Gastrocnemius medialis (tissue), 4 donors: ENCODE measurements at regions not wholly inside any gene's neighbourhood (a gene's known extent, or its start where the extent isn't known, plus 50 kb on each side); places are given as distances from the start of the nearest gene placed in this dataset.

Source experiments
- ATAC-seq, 2 donors: fragments of 150-250 bp; one replicate each; pipeline ENCODE4 v1.9.1; 2016
- DNase-seq, 2 donors: peaks; one replicate each; pipeline ENCODE4 v3.0.0-alpha.2; 2019
- H3K27ac ChIP-seq, 4 donors: fragments of 200-600 bp; sonication (generic); 1 replicate in 1 of 4; 2 replicates in 3 of 4; pipeline ENCODE4 v1.5.1; 2016 to 2018; ENCODE audit warnings: mild to moderate bottlenecking in 2 of 4, moderate library complexity in 1 of 4
- H3K27me3 ChIP-seq, 3 donors: fragments of 200-600 bp; sonication (generic) in 2 of 3; 1 replicate in 1 of 3; 2 replicates in 2 of 3; pipeline versions ENCODE4 v1.5.1 to v1.6.0; 2016 to 2019; ENCODE audit warnings: mild to moderate bottlenecking in 1 of 3, moderate library complexity in 1 of 3
- H3K36me3 ChIP-seq, 2 donors: fragments of 200-600 bp; sonication (generic) in 1 of 2; one replicate each; pipeline ENCODE4 v1.5.1; 2017 to 2018
- H3K4me1 ChIP-seq, 2 donors: fragments of 200-600 bp; sonication (generic) in 1 of 2; one replicate each; pipeline ENCODE4 v1.5.1; 2016 to 2017; ENCODE audit warnings: mild to moderate bottlenecking in 2 of 2
- H3K4me3 ChIP-seq, 4 donors: fragments of 200-600 bp; sonication (generic) in 3 of 4; 1 replicate in 1 of 4; 2 replicates in 3 of 4; pipeline ENCODE4 v1.5.1; 2016 to 2019; ENCODE audit warnings: mild to moderate bottlenecking in 2 of 4
- H3K9me3 ChIP-seq, 3 donors: fragments of 200-600 bp; sonication (generic) in 2 of 3; 1 replicate in 1 of 3; 2 replicates in 2 of 3; pipeline ENCODE4 v1.5.1; 2016 to 2019
- CTCF ChIP-seq, 5 experiments: fragments of 450-650 bp in 3 of 5; fragments of 200-600 bp in 2 of 5; sonication (generic) in 2 of 5; IDR thresholded peaks in 4 of 5; conservative IDR thresholded peaks in 1 of 5; 1 replicate in 4 of 5; 2 replicates in 1 of 5; pipeline ENCODE4 v1.5.1; 2016 to 2019; ENCODE audit warnings: antibody characterized with exemption in 5 of 5, mild to moderate bottlenecking in 3 of 5, moderate library complexity in 3 of 5
- POLR2A ChIP-seq, 2 donors: fragments of 450-650 bp; IDR thresholded peaks; one replicate each; pipeline ENCODE4 v1.6.1; 2017; ENCODE audit warnings: antibody characterized with exemption in 2 of 2, mild to moderate bottlenecking in 2 of 2, moderate library complexity in 2 of 2
- in situ Hi-C, 4 donors: fragments of 200-750 bp; cut with MboI; loops; one replicate each; pipeline versions ENCODE4 v1.15.0 to v1.8.0; 2017; ENCODE audit warnings: low sequenced_read_pairs in 4 of 4
- intact Hi-C: fragments of 100-400 bp; cut with DNase I; formaldehyde crosslinking; loops from one replicate; pipeline ENCODE4 v1.15.1; 2023; ENCODE audit warnings: low total_unique reads

- Histone ChIP-seq H3K4me3 (no peak overlapping the region), H3K4me1 (no peaks in the 10 kb centered on the region), H3K27ac (no peak overlapping the region), H3K36me3 (no peaks in the 10 kb centered on the region), H3K27me3 (no peaks in the 10 kb centered on the region), H3K9me3 (no peaks in the 10 kb centered on the region)
- intact Hi-C loops = no loop called here
- ATAC-seq (no peak), DNase-seq (no peak)
- TF ChIP-seq POLR2A (IDR thresholded peaks at IDR 0.05) (no peak), CTCF (IDR thresholded peaks at IDR 0.05 in 4 of 5, conservative IDR thresholded peaks at IDR 0.05 in 1 of 5) (no peak)
- in situ Hi-C loops = no loop called here
These were observed 58.9 kb upstream of the MIER3 start for GRCh38 chr5:57010786-57011185.

GRCh38 chr5:57012511-57012910 lies 60.6 kb upstream of the MIER3 start:
- no peak for DNase-seq
- no peak for ATAC-seq
- H3K4me3 ChIP-seq = no peak overlapping the region
- H3K36me3 ChIP-seq = no peaks in the 10 kb centered on the region
- H3K27me3 ChIP-seq = no peaks in the 10 kb centered on the region
- in situ Hi-C loops = no loop called here
- no peak overlapping the region for H3K27ac ChIP-seq
- H3K9me3 ChIP-seq = no peaks in the 10 kb centered on the region
- intact Hi-C loops = no loop called here
- no peaks in the 10 kb centered on the region for H3K4me1 ChIP-seq
- TF ChIP-seq CTCF (IDR thresholded peaks at IDR 0.05 in 4 of 5, conservative IDR thresholded peaks at IDR 0.05 in 1 of 5) = no peak
- TF ChIP-seq POLR2A (IDR thresholded peaks at IDR 0.05) = no peak

GRCh38 chr5:57025961-57026360 lies 74.0 kb upstream of the MIER3 start:
- ATAC-seq = no peak
- no peak for TF ChIP-seq POLR2A (IDR thresholded peaks at IDR 0.05)
- no peak for TF ChIP-seq CTCF (IDR thresholded peaks at IDR 0.05 in 4 of 5, conservative IDR thresholded peaks at IDR 0.05 in 1 of 5)
- no peak for DNase-seq
- Histone ChIP-seq H3K4me1 (no peaks in the 10 kb centered on the region), H3K27me3 (no peaks in the 10 kb centered on the region), H3K9me3 (no peaks in the 10 kb centered on the region), H3K4me3 (no peak overlapping the region), H3K36me3 (no peaks in the 10 kb centered on the region), H3K27ac (no peak overlapping the region)
- in situ Hi-C loops (no loop called here), intact Hi-C loops (no loop called here)

GRCh38 chr5:57028161-57028560 lies 76.2 kb upstream of the MIER3 start:
- H3K4me3 ChIP-seq = no peak overlapping the region
- H3K27me3 ChIP-seq = no peaks in the 10 kb centered on the region
- no peak overlapping the region for H3K27ac ChIP-seq
- no peaks in the 10 kb centered on the region for H3K9me3 ChIP-seq
- DNase-seq (no peak), ATAC-seq (no peak)
- intact Hi-C loops (no loop called here), in situ Hi-C loops (no loop called here)
- H3K4me1 ChIP-seq = no peaks in the 10 kb centered on the region
- TF ChIP-seq CTCF (IDR thresholded peaks at IDR 0.05 in 4 of 5, conservative IDR thresholded peaks at IDR 0.05 in 1 of 5) (no peak), POLR2A (IDR thresholded peaks at IDR 0.05) (no peak)
- H3K36me3 ChIP-seq = no peaks in the 10 kb centered on the region

GRCh38 chr5:57032151-57032551 lies 80.2 kb upstream of the MIER3 start:
- Histone ChIP-seq H3K4me3 (no peak overlapping the region), H3K27me3 (no peaks in the 10 kb centered on the region), H3K4me1 (no peaks in the 10 kb centered on the region), H3K36me3 (no peaks in the 10 kb centered on the region), H3K9me3 (no peaks in the 10 kb centered on the region), H3K27ac (no peak overlapping the region)
- in situ Hi-C loops = no loop called here
- DNase-seq (no peak), ATAC-seq (no peak)
- intact Hi-C loops = no loop called here
- TF ChIP-seq CTCF (IDR thresholded peaks at IDR 0.05 in 4 of 5, conservative IDR thresholded peaks at IDR 0.05 in 1 of 5) (no peak), POLR2A (IDR thresholded peaks at IDR 0.05) (no peak)
